Kidney epithelial cell (primary cell): ENCODE measurements at regions not wholly inside any gene's neighbourhood (a gene's known extent, or its start where the extent isn't known, plus 50 kb on each side); places are given as distances from the start of the nearest gene placed in this dataset.

Source experiments
- DNase-seq: peaks from one replicate; pipeline ENCODE4 v3.0.0-alpha.2; 2010; ENCODE audit warnings: low read depth
- H3K27me3 ChIP-seq: 2 replicates; pipeline ENCODE4 v1.6.0; 2011; ENCODE audit warnings: low read length; ENCODE audit not compliant: control insufficient read depth, insufficient read depth
- H3K36me3 ChIP-seq: 2 replicates; pipeline ENCODE4 v1.5.1; 2011; ENCODE audit warnings: low read length; ENCODE audit not compliant: control insufficient read depth, insufficient read depth
- H3K4me3 ChIP-seq: 2 replicates; pipeline ENCODE4 v1.5.1; 2011; ENCODE audit warnings: low read depth, mild to moderate bottlenecking, control low read depth, low read length
- CTCF ChIP-seq: IDR thresholded peaks from 2 replicates; pipeline ENCODE4 v1.5.1; 2011; ENCODE audit warnings: mild to moderate bottlenecking, moderate library complexity, low read length, control low read depth, inconsistent platforms; ENCODE audit not compliant: insufficient read depth, poor library complexity, severe bottlenecking

DNA sequence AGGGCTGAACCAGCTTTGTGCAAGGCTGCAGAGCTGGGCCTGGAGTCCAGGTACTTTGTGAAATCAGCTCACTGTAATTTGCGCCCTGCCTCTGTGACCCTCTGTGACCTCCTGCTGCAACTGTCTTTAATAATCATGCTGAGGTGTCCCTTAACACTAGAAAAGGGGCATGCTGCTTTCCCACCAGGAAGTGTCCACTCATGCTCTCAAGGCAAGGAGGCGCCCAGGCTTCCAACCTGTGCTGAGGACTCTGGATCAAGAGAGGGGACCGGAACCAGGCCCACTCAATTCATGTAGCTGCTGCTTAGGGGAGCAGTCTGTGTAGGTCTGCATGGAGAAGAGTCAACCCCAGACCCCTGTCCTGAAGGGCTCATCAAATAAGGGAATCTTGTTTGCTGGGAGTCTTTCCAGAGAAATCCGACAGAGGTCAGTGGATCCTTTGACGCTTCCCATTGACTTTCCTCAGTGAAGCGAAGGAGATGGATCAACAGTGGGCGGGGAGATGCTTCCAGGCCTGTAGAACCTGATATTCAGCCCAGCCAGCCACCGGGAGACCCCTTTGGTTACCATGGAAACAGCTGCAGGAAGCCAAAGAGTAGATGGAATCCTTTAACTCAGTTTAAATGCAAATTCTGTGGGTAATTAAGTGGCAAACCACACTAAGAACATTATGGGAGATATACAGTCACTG lies 945.9 kb downstream of the GRID1 start:
- H3K4me3 ChIP-seq, result no peak overlapping the region
- no peak for TF ChIP-seq CTCF
- no peaks in the 10 kb centered on the region for H3K27me3 ChIP-seq
- no peak for DNase-seq
- H3K36me3 ChIP-seq, result no peaks in the 10 kb centered on the region

GRCh38 chr10:85421421-85421820 lies 945.2 kb downstream of the GRID1 start:
- Histone ChIP-seq H3K36me3 (no peaks in the 10 kb centered on the region), H3K27me3 (no peaks in the 10 kb centered on the region), H3K4me3 (no peak overlapping the region)
- DNase-seq, result no peak
- no peak for TF ChIP-seq CTCF

- Histone ChIP-seq H3K36me3 (no peaks in the 10 kb centered on the region), H3K27me3 (no peaks in the 10 kb centered on the region), H3K4me3 (no peak overlapping the region)
- no peak for DNase-seq
- TF ChIP-seq CTCF, result no peak
Measured at GRCh38 chr10:85429126-85429525, 937.5 kb downstream of the GRID1 start.

DNA sequence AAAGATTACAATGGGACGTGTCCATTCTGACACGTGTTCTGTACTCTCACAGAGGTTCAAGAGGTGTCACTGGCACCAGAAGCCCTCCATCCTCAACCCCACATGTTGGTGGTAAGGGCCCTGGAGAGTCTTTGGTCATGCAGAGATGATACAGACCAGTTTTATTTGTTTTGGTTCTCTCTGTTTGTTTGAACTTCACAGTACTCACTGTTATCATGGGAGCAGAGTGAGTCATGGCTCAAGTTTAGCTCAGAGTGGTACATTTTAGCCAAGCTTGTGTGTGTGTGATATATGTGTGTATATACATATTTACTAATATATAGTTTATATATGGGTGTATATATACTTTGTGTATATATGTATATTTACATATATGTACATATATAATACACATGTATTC lies 935.6 kb downstream of the GRID1 start:
- Histone ChIP-seq H3K27me3 (no peaks in the 10 kb centered on the region), H3K4me3 (no peak overlapping the region), H3K36me3 (no peaks in the 10 kb centered on the region)
- no peak for DNase-seq
- no peak for TF ChIP-seq CTCF

DNA sequence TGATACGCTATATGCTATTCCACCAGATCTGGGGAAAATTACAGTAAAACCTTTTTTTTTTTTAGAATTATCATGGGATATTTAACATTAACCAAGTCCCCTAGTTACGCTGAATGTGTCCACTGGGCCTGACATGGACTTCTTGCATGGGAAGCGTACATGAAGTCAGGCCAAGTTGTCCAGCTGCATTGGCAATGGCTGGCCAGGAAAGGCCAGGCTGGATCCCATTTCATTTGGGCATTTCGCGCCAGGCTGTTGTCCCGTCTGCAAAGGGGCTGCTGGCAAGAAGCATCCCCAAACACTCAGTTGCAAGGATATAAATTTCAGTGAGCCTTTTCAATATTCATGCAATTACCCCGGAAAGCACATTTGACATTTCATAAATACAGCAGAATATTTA lies 933.3 kb downstream of the GRID1 start:
- H3K4me3 ChIP-seq, result no peak overlapping the region
- H3K36me3 ChIP-seq, result no peaks in the 10 kb centered on the region
- no peak for DNase-seq
- no peak for TF ChIP-seq CTCF
- no peaks in the 10 kb centered on the region for H3K27me3 ChIP-seq

GRCh38 chr10:85444868-85445267 lies 921.7 kb downstream of the GRID1 start:
- TF ChIP-seq CTCF, result no peak
- Histone ChIP-seq H3K4me3 (no peak overlapping the region), H3K36me3 (no peaks in the 10 kb centered on the region), H3K27me3 (no peaks in the 10 kb centered on the region)
- DNase-seq, result no peak
